ENCODE measurements at regions not wholly inside any gene's neighbourhood (a gene's known extent, or its start where the extent isn't known, plus 50 kb on each side); places are given as distances from the start of the nearest gene placed in this dataset.

GRCh38 chr5:136703706-136704105 lies 338.4 kb upstream of the TRPC7 start:
- no peaks in the 10 kb centered on the region for H3K4me1 ChIP-seq
- no peaks in the 10 kb centered on the region for H3K9me3 ChIP-seq
- no peak overlapping the region for H3K27ac ChIP-seq
- DNase-seq = no peak
- no peaks in the 10 kb centered on the region for H3K36me3 ChIP-seq
- H3K27me3 ChIP-seq = no peaks in the 10 kb centered on the region
- TF ChIP-seq POLR2A (IDR thresholded peaks at IDR 0.05) (no peak), CTCF (IDR thresholded peaks at IDR 0.05) (no peak)
- 50 to 92% methylated on average over 1 of the region's 1 CpG for WGBS, 2 donors
- H3K4me3 ChIP-seq = no peak overlapping the region
- intact Hi-C loops (cut with DNase I) = no loop called here

DNA sequence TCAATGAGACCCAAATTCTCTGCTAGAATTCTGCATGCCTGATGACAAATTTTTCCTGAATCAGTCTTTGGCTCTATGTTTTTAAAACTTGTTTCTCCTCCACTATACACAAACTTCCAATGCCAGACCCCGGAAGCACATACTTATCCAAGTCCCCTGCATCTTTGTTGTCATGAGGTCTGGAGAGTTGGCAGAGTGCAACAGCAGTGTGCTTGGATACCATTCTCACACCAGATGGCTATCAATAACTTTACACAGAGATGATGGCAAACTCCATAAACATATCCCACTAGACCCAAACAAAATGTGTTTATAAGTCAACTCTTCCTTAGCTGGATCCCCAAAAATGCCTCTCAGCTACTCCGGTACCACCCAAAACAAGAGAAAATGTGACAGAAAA lies 337.7 kb upstream of the TRPC7 start:
- intact Hi-C loops (cut with DNase I) = no loop called here
- H3K27ac ChIP-seq = no peak overlapping the region
- no peaks in the 10 kb centered on the region for H3K4me1 ChIP-seq
- TF ChIP-seq POLR2A (IDR thresholded peaks at IDR 0.05) (no peak), CTCF (IDR thresholded peaks at IDR 0.05) (no peak)
- no peak overlapping the region for H3K4me3 ChIP-seq
- H3K27me3 ChIP-seq = no peaks in the 10 kb centered on the region
- no peaks in the 10 kb centered on the region for H3K9me3 ChIP-seq
- no peak for DNase-seq
- no peaks in the 10 kb centered on the region for H3K36me3 ChIP-seq
- WGBS, 2 donors = 57 to 79% methylated on average over 2 of the region's 2 CpGs

DNA sequence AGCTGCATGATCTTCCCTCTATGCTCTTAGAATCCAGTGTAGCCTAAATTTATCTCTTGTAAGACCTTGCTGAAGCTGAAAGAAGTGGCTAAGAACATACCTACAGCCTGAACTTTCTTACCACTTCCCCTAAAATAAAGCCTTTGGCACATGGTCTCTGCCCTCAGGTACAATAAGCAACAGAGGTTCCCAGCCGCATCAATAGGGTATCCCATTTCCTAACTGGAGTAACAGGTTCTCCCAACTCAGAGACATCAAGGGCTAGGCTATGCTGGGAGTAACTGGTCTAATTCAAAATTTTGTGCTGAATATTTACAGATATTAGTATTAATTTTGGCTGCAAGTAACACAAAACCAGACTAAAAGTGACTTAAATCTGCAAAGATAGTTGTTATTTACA lies 335.8 kb upstream of the TRPC7 start:
- Histone ChIP-seq H3K27me3 (no peaks in the 10 kb centered on the region), H3K27ac (no peak overlapping the region), H3K9me3 (no peaks in the 10 kb centered on the region), H3K4me3 (no peak overlapping the region), H3K36me3 (no peaks in the 10 kb centered on the region), H3K4me1 (no peaks in the 10 kb centered on the region)
- WGBS, 2 donors = 14 to 31% methylated on average over 1 of the region's 1 CpG
- no peak for DNase-seq
- intact Hi-C loops (cut with DNase I) = no loop called here
- no peak for TF ChIP-seq POLR2A (IDR thresholded peaks at IDR 0.05)
- no peak for TF ChIP-seq CTCF (IDR thresholded peaks at IDR 0.05)

DNA sequence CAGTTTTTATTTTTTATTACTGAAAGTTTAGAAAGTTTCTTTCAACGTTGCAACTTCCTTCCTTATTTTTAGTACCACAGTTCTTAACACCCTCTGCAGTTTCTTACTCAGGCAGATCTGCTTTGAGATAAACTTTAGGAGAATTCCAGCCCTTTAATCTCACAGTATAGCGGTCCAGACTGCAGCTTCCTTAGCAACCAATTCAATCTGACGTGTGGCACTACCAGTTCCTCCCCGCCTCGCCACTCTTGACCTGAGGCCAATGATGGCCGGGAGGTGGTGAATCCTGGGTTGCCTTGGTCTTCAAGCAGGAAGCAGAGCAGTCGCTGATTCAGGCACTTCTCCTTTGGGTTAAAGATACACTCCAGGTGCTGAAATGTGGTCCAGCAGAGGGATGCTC lies 334.3 kb upstream of the TRPC7 start:
- Histone ChIP-seq H3K27ac (no peak overlapping the region), H3K4me1 (no peaks in the 10 kb centered on the region), H3K27me3 (no peaks in the 10 kb centered on the region), H3K4me3 (no peak overlapping the region), H3K36me3 (no peaks in the 10 kb centered on the region), H3K9me3 (no peaks in the 10 kb centered on the region)
- intact Hi-C loops (cut with DNase I) = no loop called here
- no peak for DNase-seq
- TF ChIP-seq CTCF (IDR thresholded peaks at IDR 0.05) (no peak), POLR2A (IDR thresholded peaks at IDR 0.05) (no peak)
- WGBS, 2 donors = 40 to 51% methylated on average over 5 of the region's 7 CpGs

DNA sequence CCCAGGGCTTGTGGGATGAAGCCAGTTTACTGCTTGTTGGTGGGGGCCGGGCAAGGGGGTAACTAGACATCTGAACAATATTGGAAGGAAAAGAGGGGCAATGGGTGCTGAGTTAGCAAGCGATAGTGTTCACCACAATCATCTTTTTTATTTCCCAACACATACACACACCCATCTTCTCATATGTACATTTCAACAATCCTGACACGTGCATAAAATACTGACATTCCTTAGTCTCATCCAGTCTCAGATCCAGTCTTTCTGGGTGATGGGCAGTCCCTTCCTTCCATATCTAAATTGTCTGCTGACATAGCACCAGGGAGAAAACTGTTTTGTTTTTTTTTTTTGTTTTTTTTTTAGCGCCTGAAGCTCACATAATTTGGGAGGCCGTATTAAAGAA lies 333.6 kb upstream of the TRPC7 start:
- no peak for TF ChIP-seq CTCF (IDR thresholded peaks at IDR 0.05)
- TF ChIP-seq POLR2A (IDR thresholded peaks at IDR 0.05) = no peak
- Histone ChIP-seq H3K4me3 (no peak overlapping the region), H3K36me3 (no peaks in the 10 kb centered on the region), H3K4me1 (no peaks in the 10 kb centered on the region), H3K27me3 (no peaks in the 10 kb centered on the region), H3K27ac (no peak overlapping the region), H3K9me3 (no peaks in the 10 kb centered on the region)
- intact Hi-C loops (cut with DNase I) = no loop called here
- DNase-seq = no peak
- WGBS, 2 donors = 74 to 81% methylated on average over 5 of the region's 5 CpGs
